ENCODE measurements at regions not wholly inside any gene's neighbourhood (a gene's known extent, or its start where the extent isn't known, plus 50 kb on each side); places are given as distances from the start of the nearest gene placed in this dataset.

DNA sequence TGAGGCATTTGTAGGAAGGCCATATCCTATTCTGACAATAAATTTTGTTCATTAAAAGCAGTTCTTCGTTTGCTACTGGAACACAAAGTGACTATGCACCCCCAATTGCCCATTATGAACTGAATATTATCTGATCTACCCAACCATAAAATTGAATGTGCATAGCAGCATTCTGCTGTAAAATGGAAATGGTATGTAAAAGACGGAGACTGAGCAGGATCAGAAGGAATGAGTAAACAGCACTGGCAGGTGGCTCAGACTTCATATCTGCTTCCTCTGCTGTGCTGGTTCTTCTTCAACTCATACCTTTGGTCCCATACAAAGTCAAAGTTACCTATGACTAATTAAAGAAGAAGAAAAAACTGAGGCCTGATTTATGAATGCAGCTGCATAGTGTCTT, 339.5 kb downstream of the PLA2G4A start:
- H3K4me1 ChIP-seq = no peaks in the 10 kb centered on the region
- no peaks in the 10 kb centered on the region for H3K9me3 ChIP-seq
- TF ChIP-seq, protein P1, sequence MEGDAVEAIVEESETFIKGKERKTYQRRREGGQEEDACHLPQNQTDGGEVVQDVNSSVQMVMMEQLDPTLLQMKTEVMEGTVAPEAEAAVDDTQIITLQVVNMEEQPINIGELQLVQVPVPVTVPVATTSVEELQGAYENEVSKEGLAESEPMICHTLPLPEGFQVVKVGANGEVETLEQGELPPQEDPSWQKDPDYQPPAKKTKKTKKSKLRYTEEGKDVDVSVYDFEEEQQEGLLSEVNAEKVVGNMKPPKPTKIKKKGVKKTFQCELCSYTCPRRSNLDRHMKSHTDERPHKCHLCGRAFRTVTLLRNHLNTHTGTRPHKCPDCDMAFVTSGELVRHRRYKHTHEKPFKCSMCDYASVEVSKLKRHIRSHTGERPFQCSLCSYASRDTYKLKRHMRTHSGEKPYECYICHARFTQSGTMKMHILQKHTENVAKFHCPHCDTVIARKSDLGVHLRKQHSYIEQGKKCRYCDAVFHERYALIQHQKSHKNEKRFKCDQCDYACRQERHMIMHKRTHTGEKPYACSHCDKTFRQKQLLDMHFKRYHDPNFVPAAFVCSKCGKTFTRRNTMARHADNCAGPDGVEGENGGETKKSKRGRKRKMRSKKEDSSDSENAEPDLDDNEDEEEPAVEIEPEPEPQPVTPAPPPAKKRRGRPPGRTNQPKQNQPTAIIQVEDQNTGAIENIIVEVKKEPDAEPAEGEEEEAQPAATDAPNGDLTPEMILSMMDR (IDR thresholded peaks at IDR 0.05) = no peak
- TF ChIP-seq POLR2A (IDR thresholded peaks at IDR 0.05) = no peak
- intact Hi-C loops (cut with DNase I) = no loop called here
- H3K27ac ChIP-seq = no peak overlapping the region
- H3K27me3 ChIP-seq = no peaks in the 10 kb centered on the region
- DNase-seq = no peak
- no peak overlapping the region for H3K4me3 ChIP-seq
- 42 to 58% methylated on average over 2 of the region's 2 CpGs for WGBS, 2 donors
- no peaks in the 10 kb centered on the region for H3K36me3 ChIP-seq

DNA sequence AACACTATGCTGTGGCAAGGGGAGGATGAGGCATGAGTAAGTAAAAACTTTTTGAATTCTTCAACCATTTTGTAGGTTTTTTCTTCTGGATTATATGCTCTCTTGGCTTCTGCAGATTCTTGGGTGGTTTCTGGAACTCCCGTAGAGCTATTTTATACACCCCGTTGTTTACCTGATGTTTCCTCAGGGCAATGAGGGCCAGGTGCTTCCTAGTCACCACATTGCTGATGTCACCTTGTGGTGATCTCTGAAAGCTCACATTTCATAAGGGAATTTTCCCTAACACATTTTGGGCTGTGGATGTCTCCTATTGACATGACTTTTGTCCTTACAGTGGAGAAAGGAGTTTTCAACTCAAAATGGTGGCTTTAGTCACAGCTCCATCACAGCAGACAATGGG, 356.6 kb downstream of the PLA2G4A start:
- no peak for TF ChIP-seq POLR2A (IDR thresholded peaks at IDR 0.05)
- TF ChIP-seq, protein P1 (IDR thresholded peaks at IDR 0.05) = no peak
- TF ChIP-seq EP300 (IDR thresholded peaks at IDR 0.05) = no peak
- TF ChIP-seq POLR2AphosphoS5 (IDR thresholded peaks at IDR 0.05) = no peak
- Histone ChIP-seq H3K27ac (no peak overlapping the region), H3K27me3 (no peaks in the 10 kb centered on the region), H3K9me3 (peaks cover 0 to 3% (median 0%) of the 10 kb centered on the region in 4 donors), H3K36me3 (no peaks in the 10 kb centered on the region), H3K4me1 (no peaks in the 10 kb centered on the region), H3K4me3 (no peak overlapping the region)
- 83 to 88% methylated on average over 2 of the region's 2 CpGs for WGBS, 2 donors
- DNase-seq = no peak
- intact Hi-C loops (cut with DNase I) = no loop called here

DNA sequence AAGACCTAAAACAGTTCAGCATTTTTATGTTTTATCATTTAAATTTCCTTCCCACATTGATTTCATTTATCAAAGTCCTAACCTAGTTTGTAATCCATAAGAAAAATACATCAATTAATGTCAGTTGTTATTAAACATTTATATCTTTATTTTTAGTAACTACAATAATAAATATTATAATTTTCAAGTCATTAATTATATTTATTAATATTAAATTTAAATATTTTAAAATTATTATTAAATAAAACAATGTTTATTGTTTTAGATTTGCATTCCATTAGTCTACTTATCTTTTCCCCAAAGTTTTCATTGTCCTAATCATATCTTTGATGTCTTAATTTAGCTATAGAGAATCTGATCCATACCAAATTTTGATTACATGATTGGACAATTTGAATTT, 368.9 kb downstream of the PLA2G4A start:
- Histone ChIP-seq H3K27me3 (no peaks in the 10 kb centered on the region), H3K4me3 (no peak overlapping the region), H3K27ac (no peak overlapping the region), H3K4me1 (no peaks in the 10 kb centered on the region), H3K9me3 (no peaks in the 10 kb centered on the region), H3K36me3 (no peaks in the 10 kb centered on the region)
- intact Hi-C loops (cut with DNase I) = no loop called here
- TF ChIP-seq POLR2A (IDR thresholded peaks at IDR 0.05) (no peak), EP300 (IDR thresholded peaks at IDR 0.05) (no peak), POLR2AphosphoS5 (IDR thresholded peaks at IDR 0.05) (no peak)
- TF ChIP-seq, protein P1 (IDR thresholded peaks at IDR 0.05) = no peak
- no peak for DNase-seq

DNA sequence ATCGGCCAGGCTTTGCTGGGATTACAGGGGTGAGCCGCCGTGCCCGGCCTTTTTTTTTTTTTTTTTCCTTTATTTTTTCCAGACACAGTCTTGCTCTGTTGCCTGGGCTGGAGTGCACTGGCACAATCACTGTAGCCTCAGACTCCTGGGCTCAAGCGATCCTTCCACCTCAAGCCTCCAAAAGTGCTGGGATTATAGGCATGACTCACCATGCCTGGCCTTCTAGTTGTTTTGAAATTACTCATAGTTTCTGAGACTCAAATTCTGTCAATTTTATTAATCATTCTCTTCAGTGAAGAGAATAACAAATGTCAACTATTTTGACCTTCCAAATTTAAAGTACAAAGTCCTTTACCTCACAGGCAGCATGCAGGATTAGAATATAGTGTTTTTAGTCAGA, 374.5 kb downstream of the PLA2G4A start:
- TF ChIP-seq EP300 (IDR thresholded peaks at IDR 0.05) (no peak), POLR2A (IDR thresholded peaks at IDR 0.05) (no peak), POLR2AphosphoS5 (IDR thresholded peaks at IDR 0.05) (no peak)
- TF ChIP-seq, protein P1 (IDR thresholded peaks at IDR 0.05) = no peak
- intact Hi-C loops (cut with DNase I) = no loop called here

DNA sequence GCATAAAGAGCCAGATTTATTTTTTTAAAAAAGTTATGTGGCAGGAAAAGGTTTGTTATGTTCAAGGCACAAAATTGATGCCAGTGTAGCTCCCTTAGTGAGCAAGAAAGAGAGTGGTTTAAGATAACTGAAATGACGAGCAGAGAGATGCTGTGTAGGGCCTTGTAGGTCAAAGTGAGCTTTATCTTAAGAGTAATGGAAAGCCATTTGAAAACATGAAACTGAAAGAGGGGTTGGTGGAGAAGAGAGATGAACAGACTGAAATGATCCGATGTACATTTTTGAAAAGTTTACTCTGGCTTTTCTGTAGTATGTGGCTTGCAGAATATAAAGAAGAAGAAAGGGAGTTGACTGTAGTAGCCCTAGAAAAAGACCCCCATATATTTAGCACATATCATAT, 383.6 kb downstream of the PLA2G4A start:
- 76 to 85% methylated on average over 2 of the region's 2 CpGs for WGBS, 2 donors
- no peaks in the 10 kb centered on the region for H3K36me3 ChIP-seq
- no peak overlapping the region for H3K27ac ChIP-seq
- H3K27me3 ChIP-seq = no peaks in the 10 kb centered on the region
- TF ChIP-seq, protein P1 (IDR thresholded peaks at IDR 0.05) = no peak
- no peak for TF ChIP-seq EP300 (IDR thresholded peaks at IDR 0.05)
- no peak for TF ChIP-seq POLR2AphosphoS5 (IDR thresholded peaks at IDR 0.05)
- no peak for TF ChIP-seq POLR2A (IDR thresholded peaks at IDR 0.05)
- no peaks in the 10 kb centered on the region for H3K9me3 ChIP-seq
- intact Hi-C loops (cut with DNase I) = no loop called here
- no peak overlapping the region for H3K4me3 ChIP-seq
- DNase-seq = no peak
- H3K4me1 ChIP-seq = no peaks in the 10 kb centered on the region

More for the DNA sequence above, 374.5 kb downstream of the PLA2G4A start:
- DNase-seq = no peak
- WGBS, 2 donors = 90 to 95% methylated on average over 5 of the region's 5 CpGs
- no peaks in the 10 kb centered on the region for H3K27me3 ChIP-seq
- no peaks in the 10 kb centered on the region for H3K4me1 ChIP-seq
- H3K36me3 ChIP-seq = no peaks in the 10 kb centered on the region
- no peaks in the 10 kb centered on the region for H3K9me3 ChIP-seq
- no peak overlapping the region for H3K4me3 ChIP-seq
- H3K27ac ChIP-seq = no peak overlapping the region

Measured in sigmoid colon (tissue), 6 donors.